Activated CD4-positive, alpha-beta memory T cell treated with anti-CD3 and anti-CD28 coated beads, Interleukin-2, amount 10 ng/mL, durations not matched to agents 7 days and 5 days (primary cell): ENCODE measurements at regions not wholly inside any gene's neighbourhood (a gene's known extent, or its start where the extent isn't known, plus 50 kb on each side); places are given as distances from the start of the nearest gene placed in this dataset.

Experiments used
- CTCF ChIA-PET: fragments of 350-600 bp; sonication (Branson Sonifier 250); formaldehyde crosslinking; loops from one replicate; lab custom pipeline; 2021; ENCODE audit warnings: antibody characterized with exemption, inconsistent platforms; lab: Charles Lee
- POLR2A ChIA-PET: fragments of 350-600 bp; sonication (Branson Sonifier 250); formaldehyde crosslinking; loops from one replicate; lab custom pipeline; 2021; ENCODE audit warnings: antibody characterized with exemption; lab: Charles Lee
- DNase-seq: peaks from one replicate; pipeline ENCODE4 v3.0.0-alpha.2; 2020
- H3K27ac Mint-ChIP-seq: one replicate; pipeline ENCODE4 v1.8.0; 2021; ENCODE audit warnings: mild to moderate bottlenecking, mixed read lengths
- H3K27me3 Mint-ChIP-seq: one replicate; pipeline ENCODE4 v1.8.0; 2021; ENCODE audit warnings: mixed read lengths
- H3K36me3 Mint-ChIP-seq: one replicate; pipeline ENCODE4 v1.8.0; 2021; ENCODE audit warnings: low read depth, mixed read lengths
- H3K4me1 Mint-ChIP-seq: one replicate; pipeline ENCODE4 v1.8.0; 2021; ENCODE audit warnings: mixed read lengths
- H3K4me3 Mint-ChIP-seq: one replicate; pipeline ENCODE4 v1.8.0; 2021; ENCODE audit warnings: mild to moderate bottlenecking, mixed read lengths
- H3K9me3 Mint-ChIP-seq: one replicate; pipeline ENCODE4 v1.8.0; 2021; ENCODE audit warnings: mixed read lengths

GRCh38 chr18:73511771-73512503 lies 635.7 kb downstream of the FBXO15 start:
- no peak overlapping the region for H3K4me3 Mint-ChIP-seq
- no peak for DNase-seq
- no peaks in the 10 kb centered on the region for H3K27me3 Mint-ChIP-seq
- H3K36me3 Mint-ChIP-seq = no peaks in the 10 kb centered on the region
- H3K27ac Mint-ChIP-seq = no peak overlapping the region
- CTCF ChIA-PET = no interaction called here
- H3K4me1 Mint-ChIP-seq = no peaks in the 10 kb centered on the region
- POLR2A ChIA-PET = no interaction called here
- H3K9me3 Mint-ChIP-seq = peaks cover 15% of the 10 kb centered on the region

DNA sequence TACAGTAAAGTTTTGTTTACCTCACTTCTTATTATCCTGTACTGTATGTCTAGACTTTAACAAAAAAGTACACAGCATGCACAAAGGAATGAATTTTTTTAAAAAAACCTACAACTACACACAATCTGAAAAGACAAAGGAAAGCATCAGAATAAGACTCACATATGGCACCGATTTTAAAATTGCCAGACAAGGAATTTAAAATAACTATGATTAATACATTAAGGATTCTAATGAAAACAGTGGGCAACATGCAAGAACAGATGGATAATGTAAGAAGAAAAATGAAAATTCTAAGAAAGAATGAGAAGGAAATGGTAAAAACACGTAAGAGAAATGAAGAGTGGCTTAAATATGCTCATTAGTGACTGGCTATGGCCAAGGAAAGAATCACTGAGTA lies 638.2 kb downstream of the FBXO15 start:
- H3K27ac Mint-ChIP-seq = no peak overlapping the region
- ChIA-PET POLR2A (no interaction called here), CTCF (no interaction called here)
- no peak overlapping the region for H3K4me3 Mint-ChIP-seq
- no peaks in the 10 kb centered on the region for H3K27me3 Mint-ChIP-seq
- DNase-seq = no peak
- no peaks in the 10 kb centered on the region for H3K4me1 Mint-ChIP-seq
- H3K36me3 Mint-ChIP-seq = no peaks in the 10 kb centered on the region
- peaks cover 6% of the 10 kb centered on the region for H3K9me3 Mint-ChIP-seq

DNA sequence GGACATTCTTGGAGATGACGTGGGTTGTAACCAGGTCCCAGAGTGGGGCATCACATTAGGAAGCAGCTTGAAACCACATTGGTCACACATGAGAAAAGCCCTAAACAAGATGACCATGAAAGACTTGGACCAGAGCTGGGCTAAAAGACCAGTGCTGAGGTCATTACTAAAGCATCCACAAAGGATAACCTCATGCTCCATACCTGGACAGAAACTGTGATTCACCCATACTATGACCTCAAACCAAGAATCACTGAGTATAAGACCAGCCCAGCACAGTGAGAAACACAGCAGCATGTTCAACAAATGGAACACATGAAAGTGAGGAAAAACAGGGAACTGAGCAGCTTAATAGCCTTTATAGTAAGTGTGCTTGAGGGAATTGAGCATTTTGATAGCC lies 635.5 kb upstream of the NETO1 start:
- DNase-seq = no peak
- no peaks in the 10 kb centered on the region for H3K27me3 Mint-ChIP-seq
- ChIA-PET POLR2A (no interaction called here), CTCF (no interaction called here)
- H3K36me3 Mint-ChIP-seq = no peaks in the 10 kb centered on the region
- H3K4me3 Mint-ChIP-seq = no peak overlapping the region
- no peaks in the 10 kb centered on the region for H3K4me1 Mint-ChIP-seq
- peaks cover 5% of the 10 kb centered on the region for H3K9me3 Mint-ChIP-seq
- no peak overlapping the region for H3K27ac Mint-ChIP-seq

- no peaks in the 10 kb centered on the region for H3K27me3 Mint-ChIP-seq
- H3K4me3 Mint-ChIP-seq = no peak overlapping the region
- DNase-seq = no peak
- peaks cover 7% of the 10 kb centered on the region for H3K9me3 Mint-ChIP-seq
- ChIA-PET CTCF (no interaction called here), POLR2A (no interaction called here)
- no peak overlapping the region for H3K27ac Mint-ChIP-seq
- no peaks in the 10 kb centered on the region for H3K4me1 Mint-ChIP-seq
- H3K36me3 Mint-ChIP-seq = no peaks in the 10 kb centered on the region
These were observed 620.2 kb upstream of the NETO1 start for GRCh38 chr18:73487966-73488365.

GRCh38 chr18:73485166-73485565 lies 617.4 kb upstream of the NETO1 start:
- Mint-ChIP-seq H3K27me3 (no peaks in the 10 kb centered on the region), H3K27ac (no peak overlapping the region), H3K4me3 (no peak overlapping the region), H3K4me1 (no peaks in the 10 kb centered on the region), H3K9me3 (peaks cover 7% of the 10 kb centered on the region), H3K36me3 (no peaks in the 10 kb centered on the region)
- DNase-seq = no peak
- ChIA-PET CTCF (no interaction called here), POLR2A (no interaction called here)

GRCh38 chr18:73482901-73483300 lies 615.1 kb upstream of the NETO1 start:
- Mint-ChIP-seq H3K27me3 (no peaks in the 10 kb centered on the region), H3K4me1 (no peaks in the 10 kb centered on the region), H3K4me3 (no peak overlapping the region), H3K27ac (no peak overlapping the region), H3K36me3 (no peaks in the 10 kb centered on the region), H3K9me3 (peaks cover 9% of the 10 kb centered on the region)
- ChIA-PET POLR2A (no interaction called here), CTCF (no interaction called here)
- no peak for DNase-seq

DNA sequence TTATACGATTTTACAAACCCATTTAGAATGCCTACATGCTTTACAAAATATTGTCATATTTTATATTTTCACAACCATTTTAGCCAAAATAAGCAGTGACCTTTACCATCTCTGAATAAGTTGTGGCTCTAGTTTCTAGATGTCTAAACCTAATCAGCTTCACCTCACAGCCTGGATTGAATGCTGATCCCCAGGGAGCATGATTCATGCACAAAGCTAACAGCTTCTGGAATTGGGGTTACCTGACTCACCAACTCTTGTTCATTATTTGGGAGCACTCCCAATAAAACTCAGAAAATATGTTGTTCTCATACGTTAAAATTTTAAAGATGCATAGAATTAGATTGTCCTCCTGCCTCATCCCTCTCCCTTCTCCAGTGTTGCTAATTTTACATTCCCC lies 611.7 kb upstream of the NETO1 start:
- DNase-seq = no peak
- H3K4me1 Mint-ChIP-seq = no peaks in the 10 kb centered on the region
- no peaks in the 10 kb centered on the region for H3K27me3 Mint-ChIP-seq
- no peak overlapping the region for H3K27ac Mint-ChIP-seq
- ChIA-PET CTCF (no interaction called here), POLR2A (no interaction called here)
- no peaks in the 10 kb centered on the region for H3K36me3 Mint-ChIP-seq
- H3K4me3 Mint-ChIP-seq = no peak overlapping the region
- peaks cover 7% of the 10 kb centered on the region for H3K9me3 Mint-ChIP-seq

GRCh38 chr18:73478191-73478590 lies 610.4 kb upstream of the NETO1 start:
- ChIA-PET POLR2A (no interaction called here), CTCF (no interaction called here)
- DNase-seq = no peak

GRCh38 chr18:73476031-73476430 lies 608.2 kb upstream of the NETO1 start:
- Mint-ChIP-seq H3K36me3 (no peaks in the 10 kb centered on the region), H3K9me3 (peaks cover 7% of the 10 kb centered on the region), H3K27me3 (no peaks in the 10 kb centered on the region), H3K27ac (no peak overlapping the region), H3K4me3 (no peak overlapping the region), H3K4me1 (no peaks in the 10 kb centered on the region)
- CTCF ChIA-PET = no interaction called here
- no peak for DNase-seq
- POLR2A ChIA-PET = no interaction called here

More at GRCh38 chr18:73478191-73478590, 610.4 kb upstream of the NETO1 start:
- H3K36me3 Mint-ChIP-seq = no peaks in the 10 kb centered on the region
- H3K27ac Mint-ChIP-seq = no peak overlapping the region
- H3K4me3 Mint-ChIP-seq = no peak overlapping the region
- no peaks in the 10 kb centered on the region for H3K4me1 Mint-ChIP-seq
- peaks cover 7% of the 10 kb centered on the region for H3K9me3 Mint-ChIP-seq
- no peaks in the 10 kb centered on the region for H3K27me3 Mint-ChIP-seq

DNA sequence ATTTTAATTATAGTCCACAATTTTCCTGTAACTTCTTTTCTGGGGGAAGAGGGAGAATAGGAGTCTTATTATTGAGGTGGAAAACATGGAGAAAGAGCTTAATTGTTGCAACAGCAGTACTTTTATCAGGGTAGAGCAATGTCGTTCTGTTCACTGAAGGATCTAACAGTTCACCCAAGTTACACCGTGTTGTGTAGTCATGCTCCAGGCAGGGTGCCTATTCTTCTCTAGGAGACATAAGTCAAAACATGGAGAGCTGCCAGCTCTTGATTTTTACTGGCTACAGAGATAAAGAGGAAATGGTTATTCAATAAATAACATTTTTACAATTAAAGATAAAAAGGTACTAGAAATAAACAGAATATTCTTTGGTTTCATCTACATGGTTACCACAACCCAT lies 594.3 kb upstream of the NETO1 start:
- ChIA-PET POLR2A (no interaction called here), CTCF (no interaction called here)
- Mint-ChIP-seq H3K27me3 (no peaks in the 10 kb centered on the region), H3K36me3 (no peaks in the 10 kb centered on the region), H3K4me3 (no peak overlapping the region), H3K4me1 (no peaks in the 10 kb centered on the region), H3K27ac (no peak overlapping the region), H3K9me3 (peaks cover 17% of the 10 kb centered on the region)
- DNase-seq = no peak

DNA sequence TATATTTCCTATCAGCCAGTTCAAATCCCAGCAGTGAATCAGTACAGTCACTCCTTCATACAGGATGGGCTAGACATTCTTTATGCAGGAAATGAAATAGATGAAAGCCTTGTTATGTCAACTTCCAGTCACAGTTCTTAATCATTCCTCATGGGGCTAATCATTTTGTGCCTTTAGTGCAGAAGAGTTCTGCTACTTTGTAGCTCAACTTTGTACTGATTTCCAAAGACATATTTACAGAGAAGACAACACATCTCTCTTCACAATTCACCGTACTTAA lies 593.9 kb upstream of the NETO1 start:
- Mint-ChIP-seq H3K27me3 (no peaks in the 10 kb centered on the region), H3K9me3 (peaks cover 18% of the 10 kb centered on the region), H3K4me3 (no peak overlapping the region), H3K36me3 (no peaks in the 10 kb centered on the region), H3K4me1 (no peaks in the 10 kb centered on the region), H3K27ac (no peak overlapping the region)
- DNase-seq = no peak
- POLR2A ChIA-PET = no interaction called here
- CTCF ChIA-PET = no interaction called here

DNA sequence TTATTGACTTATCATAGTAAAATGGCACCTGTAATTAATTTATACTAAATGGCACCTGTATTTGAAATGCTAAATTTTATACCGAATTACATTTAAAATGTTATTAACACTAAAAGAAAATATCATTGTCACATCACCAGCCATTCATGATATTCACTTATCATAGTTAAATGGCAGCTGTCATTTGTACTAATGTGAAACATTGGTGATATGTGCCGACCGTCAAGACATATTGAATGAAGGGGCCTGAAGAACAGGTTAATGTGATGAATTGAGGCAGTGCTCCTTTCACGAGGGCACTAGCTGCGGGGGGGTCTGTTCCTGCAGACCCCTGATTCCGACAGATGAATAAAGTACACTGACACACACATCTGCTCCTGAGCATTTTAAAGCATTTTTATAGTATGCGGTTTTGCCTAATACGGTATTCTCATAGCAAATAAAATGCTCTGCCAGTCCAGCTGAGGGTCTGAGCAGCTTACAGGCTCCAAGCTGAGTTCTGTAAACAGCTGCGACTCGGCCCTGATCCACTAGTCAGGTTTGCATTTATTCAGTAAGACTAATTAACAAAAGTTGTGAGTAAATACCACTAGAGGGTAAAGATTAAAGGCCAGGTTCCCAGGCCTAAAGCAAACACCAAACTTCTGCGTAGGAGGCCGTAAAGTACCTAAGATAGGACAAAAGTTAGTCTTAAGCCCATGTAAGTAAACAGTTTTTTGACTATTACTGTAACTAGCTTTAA lies 593.4 kb upstream of the NETO1 start:
- DNase-seq = no peak
- Mint-ChIP-seq H3K27ac (no peak overlapping the region), H3K27me3 (no peaks in the 10 kb centered on the region), H3K4me1 (no peaks in the 10 kb centered on the region), H3K9me3 (peaks cover 18% of the 10 kb centered on the region), H3K4me3 (no peak overlapping the region), H3K36me3 (no peaks in the 10 kb centered on the region)
- POLR2A ChIA-PET = no interaction called here
- CTCF ChIA-PET = no interaction called here

GRCh38 chr18:73458186-73458964 lies 590.6 kb upstream of the NETO1 start:
- Mint-ChIP-seq H3K4me3 (no peak overlapping the region), H3K9me3 (peaks cover 8% of the 10 kb centered on the region), H3K27me3 (no peaks in the 10 kb centered on the region), H3K27ac (no peak overlapping the region), H3K36me3 (no peaks in the 10 kb centered on the region), H3K4me1 (no peaks in the 10 kb centered on the region)
- DNase-seq = no peak
- ChIA-PET CTCF (no interaction called here), POLR2A (no interaction called here)
